Activated naive CD8-positive, alpha-beta T cell treated with anti-CD3 and anti-CD28 coated beads for 36 hours (primary cell): ENCODE measurements at regions not wholly inside any gene's neighbourhood (a gene's known extent, or its start where the extent isn't known, plus 50 kb on each side); places are given as distances from the start of the nearest gene placed in this dataset.
"Not testable (repeated sequence)": the region's sequence is repeated elsewhere in the genome, so short reads cannot be mapped to it uniquely, and the experiment has no call there.

Experiments
- DNase-seq: peaks from one replicate; pipeline ENCODE4 v3.0.0; 2021
- H3K27ac Mint-ChIP-seq: one replicate; pipeline ENCODE4 v1.8.0; 2022; ENCODE audit warnings: mild to moderate bottlenecking, moderate library complexity, mixed read lengths
- H3K27me3 Mint-ChIP-seq: one replicate; pipeline ENCODE4 v1.8.0; 2022; ENCODE audit warnings: mild to moderate bottlenecking, mixed read lengths
- H3K36me3 Mint-ChIP-seq: one replicate; pipeline ENCODE4 v1.8.0; 2021; ENCODE audit warnings: mild to moderate bottlenecking, mixed read lengths
- H3K4me1 Mint-ChIP-seq: one replicate; pipeline ENCODE4 v1.8.0; 2021; ENCODE audit warnings: mixed read lengths
- H3K4me3 Mint-ChIP-seq: one replicate; pipeline ENCODE4 v1.8.0; 2022; ENCODE audit warnings: mild to moderate bottlenecking, moderate library complexity, mixed read lengths
- H3K9me3 Mint-ChIP-seq: one replicate; pipeline ENCODE4 v1.8.0; 2022; ENCODE audit warnings: mixed read lengths

DNA sequence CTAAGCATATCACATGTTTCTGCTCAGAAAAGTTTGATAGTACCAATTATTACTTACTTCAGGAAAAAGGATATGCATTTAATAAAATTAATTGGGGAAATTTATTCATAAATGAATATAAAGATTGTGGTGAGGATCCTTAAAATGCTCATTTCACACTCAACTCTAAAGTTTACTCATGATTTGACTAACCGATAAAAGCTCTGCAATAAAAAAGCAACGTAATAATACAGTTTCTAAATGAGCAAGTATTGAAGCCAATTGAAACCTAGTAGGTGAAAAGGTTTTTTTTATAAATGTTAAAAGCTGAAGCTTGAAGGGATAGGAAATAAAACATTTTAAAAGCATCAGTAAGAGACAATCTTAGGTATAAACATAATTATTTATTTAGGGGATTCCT is 308.3 kb upstream of the STEAP1 start:
- no peaks in the 10 kb centered on the region for H3K4me1 Mint-ChIP-seq
- no peak overlapping the region for H3K27ac Mint-ChIP-seq
- H3K4me3 Mint-ChIP-seq: no peak overlapping the region
- peaks cover 3% of the 10 kb centered on the region for H3K27me3 Mint-ChIP-seq
- no peaks in the 10 kb centered on the region for H3K9me3 Mint-ChIP-seq
- no peaks in the 10 kb centered on the region for H3K36me3 Mint-ChIP-seq
- no peak for DNase-seq

DNA sequence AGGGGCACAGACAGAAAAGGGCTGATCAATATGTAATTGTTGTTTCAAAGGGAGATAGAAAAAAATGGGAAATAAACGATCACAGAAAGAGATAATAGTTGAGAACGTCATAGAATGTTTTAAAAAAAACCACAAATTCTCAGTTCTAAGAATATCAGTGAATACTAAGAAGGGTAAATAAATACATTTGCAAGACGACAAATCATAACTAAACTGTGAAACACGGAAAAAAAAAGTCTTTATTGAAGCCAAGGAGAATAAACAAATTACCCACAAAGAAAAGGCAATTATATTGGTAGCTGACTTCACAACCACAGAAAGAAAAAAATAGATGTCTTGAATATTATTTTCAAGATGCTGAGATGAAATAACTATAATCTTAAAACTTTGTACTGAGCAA is 305.2 kb upstream of the STEAP1 start:
- H3K36me3 Mint-ChIP-seq: no peaks in the 10 kb centered on the region
- H3K9me3 Mint-ChIP-seq: no peaks in the 10 kb centered on the region
- no peak for DNase-seq
- H3K27me3 Mint-ChIP-seq: peaks cover 3% of the 10 kb centered on the region
- H3K27ac Mint-ChIP-seq: no peak overlapping the region
- no peaks in the 10 kb centered on the region for H3K4me1 Mint-ChIP-seq
- no peak overlapping the region for H3K4me3 Mint-ChIP-seq

GRCh38 chr7:89857053-89857452 is 297.2 kb upstream of the STEAP1 start:
- not testable (repeated sequence) for H3K4me3 Mint-ChIP-seq, H3K4me1 Mint-ChIP-seq, H3K9me3 Mint-ChIP-seq, H3K36me3 Mint-ChIP-seq, H3K27ac Mint-ChIP-seq, DNase-seq, H3K27me3 Mint-ChIP-seq

DNA sequence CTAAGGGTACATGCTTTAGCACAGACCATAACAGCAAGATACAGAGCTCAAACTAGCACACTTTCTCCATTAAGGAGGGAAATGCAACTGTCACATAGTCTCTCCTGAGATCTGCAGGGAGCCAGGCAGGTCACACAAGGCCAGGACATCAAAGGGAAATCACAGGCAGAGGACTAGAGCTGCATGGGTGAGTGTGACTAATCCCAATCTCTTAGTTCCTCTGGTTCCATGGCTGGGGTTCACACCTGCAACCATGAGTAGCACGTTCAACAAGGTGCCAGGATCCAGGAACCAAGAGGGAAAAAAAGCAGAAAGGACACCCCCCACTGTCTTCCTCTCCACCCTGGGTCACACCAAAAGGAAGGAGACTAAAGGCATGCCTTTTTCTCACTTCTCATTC is 296.5 kb upstream of the STEAP1 start:
- H3K4me3 Mint-ChIP-seq: no peak overlapping the region
- no peaks in the 10 kb centered on the region for H3K4me1 Mint-ChIP-seq
- no peaks in the 10 kb centered on the region for H3K27me3 Mint-ChIP-seq
- no peak for DNase-seq
- H3K36me3 Mint-ChIP-seq: no peaks in the 10 kb centered on the region
- no peak overlapping the region for H3K27ac Mint-ChIP-seq
- H3K9me3 Mint-ChIP-seq: peaks cover 5% of the 10 kb centered on the region

DNA sequence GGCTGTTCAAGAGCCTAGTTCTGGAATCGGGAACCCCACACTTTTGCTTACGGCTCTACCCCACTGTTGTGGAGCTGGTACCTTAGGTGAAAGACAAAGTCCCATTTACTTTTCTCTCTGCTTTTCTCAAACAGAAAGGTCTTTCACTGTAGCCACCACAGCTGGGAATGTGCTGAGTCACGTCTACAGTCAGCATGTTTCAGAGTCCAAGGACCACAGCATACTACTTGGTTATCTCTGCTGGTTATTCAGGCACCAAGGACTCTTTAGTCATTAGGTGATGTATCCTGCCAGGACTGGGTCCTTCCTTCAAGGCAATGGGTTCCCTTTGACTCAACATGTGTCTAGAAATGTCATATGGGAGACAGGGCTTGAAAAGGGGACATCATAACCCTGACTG is 266.8 kb upstream of the STEAP1 start:
- Mint-ChIP-seq H3K36me3 (no peaks in the 10 kb centered on the region), H3K4me1 (no peaks in the 10 kb centered on the region), H3K9me3 (no peaks in the 10 kb centered on the region), H3K4me3 (no peak overlapping the region), H3K27ac (no peak overlapping the region), H3K27me3 (no peaks in the 10 kb centered on the region)
- DNase-seq: no peak

DNA sequence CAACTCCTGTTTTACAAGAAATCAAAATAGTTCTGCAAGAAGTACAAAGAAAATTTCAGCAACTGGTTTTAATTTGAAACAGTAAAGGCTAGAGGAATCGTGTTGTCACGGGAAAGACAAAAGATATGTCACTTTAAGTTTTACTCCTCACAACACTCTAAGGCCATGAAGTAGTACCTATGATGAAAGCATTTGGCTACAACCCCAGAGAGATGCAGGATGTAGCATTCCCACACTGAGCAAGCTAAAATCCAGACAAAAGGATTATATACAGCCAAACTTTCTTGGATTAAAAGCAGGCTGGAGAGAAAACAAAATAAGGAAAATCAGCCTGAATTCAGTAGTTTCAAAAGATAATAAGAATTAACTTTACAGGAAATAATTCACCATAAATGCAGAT is 245.5 kb upstream of the STEAP1 start:
- Mint-ChIP-seq H3K27ac (no peak overlapping the region), H3K4me1 (no peaks in the 10 kb centered on the region), H3K27me3 (no peaks in the 10 kb centered on the region), H3K36me3 (no peaks in the 10 kb centered on the region), H3K9me3 (no peaks in the 10 kb centered on the region), H3K4me3 (no peak overlapping the region)
- no peak for DNase-seq

DNA sequence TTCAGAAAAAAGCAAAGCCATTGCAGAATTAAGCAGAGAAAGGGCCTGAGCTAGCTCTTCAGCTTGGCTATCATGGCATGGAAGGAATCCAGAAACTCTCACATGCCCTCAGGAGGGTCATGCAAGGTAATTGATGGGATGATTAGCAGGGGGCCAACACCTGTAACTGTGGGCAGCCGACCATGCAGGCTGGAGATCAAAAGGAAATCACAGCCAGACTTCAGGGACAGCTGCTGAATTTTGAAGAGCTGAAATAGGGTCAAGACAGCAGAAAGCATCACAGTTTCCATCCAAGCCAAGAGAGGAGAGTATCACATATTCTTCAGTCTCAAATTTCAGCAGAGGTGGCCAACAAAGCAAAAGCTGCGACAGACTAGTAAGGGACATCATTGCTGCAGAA is 239.6 kb upstream of the STEAP1 start:
- no peaks in the 10 kb centered on the region for H3K9me3 Mint-ChIP-seq
- H3K27me3 Mint-ChIP-seq: peaks cover 3% of the 10 kb centered on the region
- no peaks in the 10 kb centered on the region for H3K4me1 Mint-ChIP-seq
- no peak overlapping the region for H3K4me3 Mint-ChIP-seq
- no peak overlapping the region for H3K27ac Mint-ChIP-seq
- no peak for DNase-seq
- H3K36me3 Mint-ChIP-seq: no peaks in the 10 kb centered on the region

DNA sequence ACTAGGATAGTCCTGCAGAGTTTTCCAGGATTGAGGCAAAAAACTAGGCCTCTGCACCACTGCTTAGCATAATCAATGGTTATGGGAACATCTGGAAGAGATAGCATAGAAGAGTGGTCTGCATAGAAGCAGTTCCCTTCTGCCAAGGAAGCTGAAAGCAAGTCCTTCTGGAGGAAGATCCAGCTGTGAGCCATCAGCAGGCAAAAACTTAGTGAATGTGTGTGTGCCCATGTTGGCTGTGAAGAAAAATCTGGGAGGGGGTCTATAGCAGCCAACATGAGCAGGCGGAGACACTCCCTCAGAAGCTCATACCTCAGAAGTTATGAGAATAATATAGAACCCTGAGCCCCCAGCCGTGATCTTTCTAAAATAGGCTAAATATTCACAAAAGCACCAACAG is 228.1 kb upstream of the STEAP1 start:
- H3K4me3 Mint-ChIP-seq: no peak overlapping the region
- no peaks in the 10 kb centered on the region for H3K36me3 Mint-ChIP-seq
- H3K4me1 Mint-ChIP-seq: no peaks in the 10 kb centered on the region
- DNase-seq: no peak
- no peak overlapping the region for H3K27ac Mint-ChIP-seq
- H3K27me3 Mint-ChIP-seq: no peaks in the 10 kb centered on the region
- no peaks in the 10 kb centered on the region for H3K9me3 Mint-ChIP-seq

GRCh38 chr7:89926701-89927100 is 227.6 kb upstream of the STEAP1 start:
- H3K4me3 Mint-ChIP-seq: no peak overlapping the region
- H3K27me3 Mint-ChIP-seq: no peaks in the 10 kb centered on the region
- no peaks in the 10 kb centered on the region for H3K4me1 Mint-ChIP-seq
- no peaks in the 10 kb centered on the region for H3K9me3 Mint-ChIP-seq
- no peaks in the 10 kb centered on the region for H3K36me3 Mint-ChIP-seq
- H3K27ac Mint-ChIP-seq: no peak overlapping the region
- no peak for DNase-seq

DNA sequence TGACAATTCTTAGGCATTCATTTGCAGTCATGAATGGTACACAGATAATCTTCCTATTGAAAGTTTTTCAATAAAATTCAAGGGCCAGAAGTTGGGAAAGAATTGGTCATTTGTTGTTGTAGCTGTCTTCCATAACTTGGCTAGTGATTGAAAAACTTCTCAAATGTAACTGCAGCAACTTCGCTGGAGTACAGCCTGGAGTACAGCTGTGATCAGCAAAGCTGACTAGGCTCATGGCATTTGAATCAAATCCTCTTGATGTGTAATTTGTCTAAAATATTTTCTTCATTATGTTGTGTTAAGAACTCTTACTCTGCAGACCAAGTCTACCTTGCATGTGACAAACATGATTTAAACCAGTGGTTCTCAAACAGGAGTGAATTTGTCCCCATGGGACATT is 226.5 kb upstream of the STEAP1 start:
- H3K9me3 Mint-ChIP-seq: no peaks in the 10 kb centered on the region
- no peak overlapping the region for H3K4me3 Mint-ChIP-seq
- H3K36me3 Mint-ChIP-seq: no peaks in the 10 kb centered on the region
- no peak overlapping the region for H3K27ac Mint-ChIP-seq
- no peaks in the 10 kb centered on the region for H3K4me1 Mint-ChIP-seq
- no peaks in the 10 kb centered on the region for H3K27me3 Mint-ChIP-seq
- DNase-seq: no peak

GRCh38 chr7:89928451-89928850 is 225.8 kb upstream of the STEAP1 start:
- no peaks in the 10 kb centered on the region for H3K27me3 Mint-ChIP-seq
- H3K4me3 Mint-ChIP-seq: no peak overlapping the region
- H3K27ac Mint-ChIP-seq: no peak overlapping the region
- H3K36me3 Mint-ChIP-seq: no peaks in the 10 kb centered on the region
- H3K4me1 Mint-ChIP-seq: no peaks in the 10 kb centered on the region
- DNase-seq: no peak
- H3K9me3 Mint-ChIP-seq: no peaks in the 10 kb centered on the region

DNA sequence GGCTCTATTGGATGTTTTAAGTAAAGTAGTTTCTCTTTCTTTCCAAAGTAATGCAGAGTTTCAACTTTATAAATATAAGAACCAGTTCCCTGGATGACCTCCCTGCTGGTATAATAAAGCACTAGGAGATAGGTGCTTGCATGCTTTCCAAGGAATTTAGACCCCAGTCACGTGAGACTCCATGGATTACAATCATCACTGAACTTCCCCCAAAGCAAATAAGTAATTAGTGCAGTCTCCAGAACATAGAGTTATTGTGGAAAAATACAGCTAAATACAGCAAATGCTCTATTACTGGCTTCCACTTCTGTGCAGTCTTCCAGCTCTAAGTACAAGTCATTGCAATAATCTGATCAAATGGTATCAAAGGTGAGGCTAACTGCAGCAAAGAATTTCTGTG is 220.2 kb upstream of the STEAP1 start:
- H3K27me3 Mint-ChIP-seq: no peaks in the 10 kb centered on the region
- no peak overlapping the region for H3K4me3 Mint-ChIP-seq
- no peaks in the 10 kb centered on the region for H3K36me3 Mint-ChIP-seq
- no peak overlapping the region for H3K27ac Mint-ChIP-seq
- H3K9me3 Mint-ChIP-seq: no peaks in the 10 kb centered on the region
- DNase-seq: no peak
- no peaks in the 10 kb centered on the region for H3K4me1 Mint-ChIP-seq

DNA sequence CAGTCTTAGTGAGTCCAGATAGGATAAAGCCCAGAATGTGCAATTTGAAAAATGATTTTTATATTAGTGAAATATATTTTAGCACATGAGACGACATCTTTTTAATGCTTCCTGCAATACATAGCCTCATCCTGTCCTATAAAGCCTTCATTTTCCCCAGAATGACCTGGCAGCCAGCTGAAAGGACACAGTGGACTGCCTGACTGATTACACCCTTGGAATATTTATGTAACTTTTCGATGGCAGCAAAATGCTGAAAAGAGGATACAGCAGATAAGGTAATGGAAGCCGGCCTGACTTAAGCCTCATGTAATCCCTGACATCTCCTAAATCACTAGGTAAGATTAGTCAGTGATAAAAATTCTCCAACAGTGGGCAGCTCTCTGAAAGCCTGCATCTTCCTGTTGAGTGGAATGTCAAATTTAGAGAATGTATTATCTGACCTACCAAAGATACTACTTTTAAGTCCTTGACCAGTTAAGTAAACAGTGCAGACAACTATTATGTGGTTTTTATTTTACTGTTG is 210.7 kb upstream of the STEAP1 start:
- H3K27me3 Mint-ChIP-seq: no peaks in the 10 kb centered on the region
- no peak for DNase-seq
- no peak overlapping the region for H3K27ac Mint-ChIP-seq
- no peaks in the 10 kb centered on the region for H3K36me3 Mint-ChIP-seq
- H3K9me3 Mint-ChIP-seq: peaks cover 2% of the 10 kb centered on the region
- H3K4me1 Mint-ChIP-seq: no peaks in the 10 kb centered on the region
- H3K4me3 Mint-ChIP-seq: no peak overlapping the region

- H3K4me3 Mint-ChIP-seq: no peak overlapping the region
- H3K9me3 Mint-ChIP-seq: no peaks in the 10 kb centered on the region
- no peak overlapping the region for H3K27ac Mint-ChIP-seq
- no peaks in the 10 kb centered on the region for H3K4me1 Mint-ChIP-seq
- DNase-seq: no peak
- no peaks in the 10 kb centered on the region for H3K36me3 Mint-ChIP-seq
- H3K27me3 Mint-ChIP-seq: no peaks in the 10 kb centered on the region
Observed at GRCh38 chr7:89958525-89959068, 195.7 kb upstream of the STEAP1 start.

DNA sequence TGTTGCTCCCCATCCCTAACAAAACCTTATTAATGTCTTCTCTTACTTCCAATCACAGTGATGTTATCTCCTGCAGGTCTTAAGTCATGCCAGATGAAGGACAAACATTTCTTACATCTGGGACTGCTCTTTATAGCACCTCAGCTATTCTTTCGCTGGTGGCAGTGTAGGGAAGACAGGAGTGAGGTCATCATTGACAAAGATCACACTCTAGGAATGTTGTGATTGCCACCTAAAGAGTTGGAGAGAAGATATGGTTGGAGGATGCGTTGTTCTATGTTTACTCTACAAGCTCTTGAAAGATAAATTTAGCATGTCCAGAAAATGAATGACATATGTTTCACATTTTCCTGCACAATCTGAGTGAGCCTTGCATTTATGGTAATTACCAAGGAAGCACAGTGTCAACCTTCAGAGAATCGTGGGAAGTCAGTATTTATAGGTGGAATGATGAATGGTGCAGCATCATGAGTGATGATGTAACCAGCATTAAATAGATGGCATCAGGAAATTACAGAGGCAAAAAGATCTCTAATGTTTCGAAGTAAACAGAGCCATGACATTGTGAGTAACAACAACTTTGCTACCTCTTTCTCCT is 188.1 kb upstream of the STEAP1 start:
- H3K27me3 Mint-ChIP-seq: no peaks in the 10 kb centered on the region
- H3K4me1 Mint-ChIP-seq: no peaks in the 10 kb centered on the region
- H3K36me3 Mint-ChIP-seq: no peaks in the 10 kb centered on the region

DNA sequence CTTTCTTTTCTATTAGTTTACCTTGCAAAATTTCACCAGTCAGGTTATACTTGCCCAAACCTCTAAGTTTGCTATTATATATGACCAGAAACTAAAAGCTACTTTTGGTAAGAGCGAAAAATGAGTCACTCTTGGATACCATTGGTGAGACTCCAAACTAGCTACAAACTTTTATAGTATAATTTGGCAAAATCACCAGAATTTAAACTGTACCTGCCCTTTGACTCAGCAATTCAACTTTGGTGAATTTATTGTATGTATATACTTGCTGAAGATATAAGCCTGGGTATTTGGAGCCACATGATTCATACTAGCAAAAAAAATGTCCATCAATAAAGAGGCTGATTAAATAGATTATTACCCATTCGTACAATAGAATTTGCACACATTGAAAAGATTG is 178.7 kb upstream of the STEAP1 start:
- H3K9me3 Mint-ChIP-seq: no peaks in the 10 kb centered on the region

More for the DNA sequence above, 188.1 kb upstream of the STEAP1 start:
- H3K27ac Mint-ChIP-seq: no peak overlapping the region
- H3K9me3 Mint-ChIP-seq: no peaks in the 10 kb centered on the region
- H3K4me3 Mint-ChIP-seq: no peak overlapping the region
- no peak for DNase-seq

More for the DNA sequence above, 178.7 kb upstream of the STEAP1 start:
- no peak overlapping the region for H3K4me3 Mint-ChIP-seq
- no peaks in the 10 kb centered on the region for H3K36me3 Mint-ChIP-seq
- no peaks in the 10 kb centered on the region for H3K27me3 Mint-ChIP-seq
- no peaks in the 10 kb centered on the region for H3K4me1 Mint-ChIP-seq
- DNase-seq: no peak
- H3K27ac Mint-ChIP-seq: no peak overlapping the region
